SIG-M5 treated with dmso at 0.1 percent for 504 hours (cell line): ENCODE measurements at regions not wholly inside any gene's neighbourhood (a gene's known extent, or its start where the extent isn't known, plus 50 kb on each side); places are given as distances from the start of the nearest gene placed in this dataset.
"Not testable (repeated sequence)": the region's sequence is repeated elsewhere in the genome, so short reads cannot be mapped to it uniquely, and the experiment has no call there.

Experiments used
- DNase-seq: peaks from one replicate; lab custom pipeline; 2025; ENCODE audit not compliant: unreplicated experiment; lab: John Stamatoyannopoulos, UW

GRCh38 chr3:6455031-6455430 is 405.9 kb upstream of the GRM7 start:
- DNase-seq, result no peak

DNA sequence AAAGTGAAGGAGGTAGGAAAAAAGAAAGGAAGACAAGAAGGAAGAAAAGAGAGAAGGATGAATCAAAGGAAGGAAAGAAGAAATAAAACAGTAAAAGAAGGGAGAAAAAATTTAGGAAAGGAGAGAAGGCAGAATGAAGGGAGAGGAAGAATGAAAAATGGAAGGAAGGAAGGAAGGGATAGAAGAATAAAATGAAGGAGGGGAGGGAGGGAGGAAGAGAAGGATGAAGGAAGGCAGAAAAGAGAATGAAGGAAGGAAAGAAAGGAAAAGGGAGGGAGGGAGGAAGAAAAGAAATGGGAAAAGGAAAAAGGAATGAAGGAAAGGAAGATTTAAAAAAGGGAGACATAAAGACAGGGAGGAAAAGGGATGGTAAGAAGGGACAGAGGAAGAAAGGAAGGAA is 393.7 kb upstream of the GRM7 start:
- DNase-seq, result no peak

GRCh38 chr3:6468589-6468988 is 392.3 kb upstream of the GRM7 start:
- DNase-seq, result no peak

DNA sequence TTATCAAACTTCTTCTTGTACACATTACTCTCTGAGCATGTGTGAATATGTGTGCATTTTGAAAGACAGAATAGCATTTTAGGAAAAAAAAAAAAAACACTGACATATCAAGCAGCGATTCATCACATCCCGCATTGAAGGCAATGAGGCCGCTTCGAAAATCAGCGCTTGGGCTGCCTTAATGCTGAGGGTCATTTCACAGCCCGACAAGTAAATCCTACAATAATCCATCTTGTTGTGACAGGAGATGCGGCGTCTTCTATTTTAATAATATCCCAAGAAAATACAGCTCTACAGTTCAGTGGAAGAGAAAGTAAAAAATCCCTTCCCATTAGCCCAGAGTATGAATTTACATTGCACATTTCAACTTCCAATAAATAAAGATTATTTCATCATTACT is 389.2 kb upstream of the GRM7 start:
- no peak for DNase-seq

- not testable (repeated sequence) for DNase-seq
These were observed 370.2 kb upstream of the GRM7 start for GRCh38 chr3:6490487-6491327.

GRCh38 chr3:6491768-6492167 is 369.1 kb upstream of the GRM7 start:
- no peak for DNase-seq

DNA sequence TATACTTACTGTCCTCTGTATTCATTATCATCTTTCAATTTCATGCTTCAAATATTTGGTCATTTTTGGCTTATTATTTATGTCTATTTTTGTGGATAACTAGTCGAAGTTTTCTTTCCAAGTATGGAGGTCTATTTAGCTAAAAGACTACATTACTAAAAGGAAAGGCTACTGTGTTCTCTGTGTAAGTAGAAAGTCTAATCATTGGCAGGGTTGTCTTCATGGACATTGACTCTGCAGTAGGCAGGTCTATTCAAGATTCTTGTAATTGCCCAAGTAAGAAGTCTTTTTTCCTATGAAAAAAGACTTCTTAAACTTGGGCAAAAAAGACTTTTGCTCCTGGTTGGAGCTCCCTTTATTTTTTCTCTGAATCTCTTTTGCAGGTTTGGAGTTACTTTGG is 368.6 kb upstream of the GRM7 start:
- DNase-seq, result no peak

GRCh38 chr3:6498944-6499343 is 362.0 kb upstream of the GRM7 start:
- not testable (repeated sequence) for DNase-seq

GRCh38 chr3:6504347-6504746 is 356.6 kb upstream of the GRM7 start:
- no peak for DNase-seq

GRCh38 chr3:6504834-6505233 is 356.1 kb upstream of the GRM7 start:
- DNase-seq, result no peak

DNA sequence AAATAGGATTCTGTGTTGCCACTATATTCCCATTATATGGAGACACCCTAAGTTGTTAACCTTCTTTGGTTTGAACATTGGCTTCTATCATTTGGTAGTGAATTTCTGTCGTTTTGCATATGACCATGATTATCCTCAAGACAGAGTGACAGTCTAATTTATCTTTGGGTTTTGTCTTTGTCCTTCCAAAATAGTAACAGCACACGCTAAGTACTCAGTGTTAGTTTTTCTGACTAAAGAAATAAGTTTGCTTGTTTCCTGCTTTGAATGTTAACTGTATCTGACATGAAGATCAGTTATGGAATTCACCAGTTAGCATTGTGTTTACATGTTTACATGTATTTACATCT is 352.5 kb upstream of the GRM7 start:
- no peak for DNase-seq

DNA sequence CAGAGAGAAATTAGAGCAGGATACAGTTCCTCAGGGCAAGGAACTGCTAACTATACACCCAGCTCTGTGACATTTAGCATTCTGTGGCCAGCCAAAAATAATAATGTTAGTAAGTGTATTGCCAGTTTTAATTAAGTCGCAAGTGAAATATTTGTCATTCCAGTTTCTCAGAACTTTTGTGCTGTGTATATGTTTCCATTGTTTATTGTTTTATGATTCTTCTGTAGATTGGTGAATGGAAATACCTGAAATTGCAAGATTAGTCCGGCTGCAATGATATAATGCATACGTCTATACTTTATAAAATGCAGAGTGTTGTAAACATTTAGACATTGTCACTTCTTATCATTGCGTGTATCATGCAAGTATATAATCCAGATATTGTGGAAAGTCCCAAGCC is 351.3 kb upstream of the GRM7 start:
- DNase-seq, result no peak

GRCh38 chr3:6510713-6511112 is 350.2 kb upstream of the GRM7 start:
- no peak for DNase-seq

- no peak for DNase-seq
These were observed 348.6 kb upstream of the GRM7 start for GRCh38 chr3:6512172-6512800.

DNA sequence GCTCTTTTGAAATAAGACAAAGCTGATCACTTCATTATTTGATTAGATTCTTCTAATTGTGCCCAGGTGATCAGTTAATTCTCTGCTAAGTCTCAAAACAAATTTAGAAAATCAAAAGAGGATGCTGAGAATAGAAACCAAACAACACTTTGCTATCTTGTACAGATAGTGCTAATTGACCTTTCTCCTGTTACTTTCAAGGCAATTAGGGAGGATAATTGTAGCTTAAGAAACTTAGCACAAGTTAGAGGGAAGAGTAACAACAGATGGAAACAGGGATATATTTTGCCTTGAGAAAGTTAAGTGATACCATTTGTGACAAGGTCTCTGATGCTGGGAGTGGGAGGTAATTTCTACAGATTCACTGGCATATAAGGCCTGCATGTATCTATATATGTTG is 344.8 kb upstream of the GRM7 start:
- DNase-seq, result no peak

DNA sequence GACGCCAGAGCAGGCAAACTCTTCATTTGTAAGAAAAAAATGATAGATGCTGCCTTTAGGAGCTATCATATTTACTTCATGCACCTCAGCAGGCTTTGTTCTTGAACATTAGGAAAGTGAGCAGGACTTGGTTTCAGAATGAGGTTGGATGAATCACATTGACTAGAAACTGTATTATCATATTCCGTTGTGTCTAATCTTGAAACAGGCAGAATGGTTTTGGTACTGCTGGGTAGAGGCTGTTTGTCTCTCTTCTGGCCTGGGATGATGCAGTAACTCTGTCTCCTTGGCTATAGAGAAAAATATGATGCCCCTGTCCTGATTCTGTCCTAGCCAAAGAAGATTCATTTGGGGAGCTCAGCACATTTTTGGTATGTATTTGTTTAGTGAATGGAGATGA is 344.2 kb upstream of the GRM7 start:
- DNase-seq, result no peak

DNA sequence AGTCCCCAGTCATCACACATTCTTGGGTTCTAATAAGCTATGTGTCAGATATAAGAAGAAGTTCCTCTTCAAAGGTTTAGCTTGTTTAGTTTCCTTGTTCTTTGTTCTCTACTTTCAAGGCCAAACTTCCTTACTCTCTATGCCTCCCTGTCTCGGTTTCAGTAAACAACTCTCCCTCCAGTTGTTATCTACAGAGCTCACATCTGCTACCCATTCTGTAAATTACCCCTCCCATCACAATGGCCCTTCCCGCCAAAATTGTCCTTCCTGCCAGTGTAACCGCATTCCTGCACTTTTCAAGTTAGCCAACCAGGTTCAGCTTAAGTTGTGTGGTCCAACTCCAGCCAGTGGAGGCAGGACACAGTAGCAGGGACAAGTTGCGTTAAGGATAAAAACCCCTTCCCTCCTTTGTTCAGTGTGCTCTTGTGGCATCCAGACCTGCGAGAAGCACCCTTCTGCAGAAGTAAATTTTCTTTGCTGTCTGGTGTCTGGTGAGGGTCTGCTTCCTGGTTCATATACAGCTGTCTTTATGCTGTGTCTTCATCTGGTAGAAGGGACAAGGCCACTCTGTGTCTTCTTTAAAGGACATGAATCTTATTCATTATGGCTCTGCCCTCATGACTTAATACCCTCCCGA is 342.1 kb upstream of the GRM7 start:
- no peak for DNase-seq

- DNase-seq, result no peak
These were observed 339.4 kb upstream of the GRM7 start for GRCh38 chr3:6521369-6522113.

GRCh38 chr3:6522191-6522590 is 338.7 kb upstream of the GRM7 start:
- DNase-seq, result no peak

DNA sequence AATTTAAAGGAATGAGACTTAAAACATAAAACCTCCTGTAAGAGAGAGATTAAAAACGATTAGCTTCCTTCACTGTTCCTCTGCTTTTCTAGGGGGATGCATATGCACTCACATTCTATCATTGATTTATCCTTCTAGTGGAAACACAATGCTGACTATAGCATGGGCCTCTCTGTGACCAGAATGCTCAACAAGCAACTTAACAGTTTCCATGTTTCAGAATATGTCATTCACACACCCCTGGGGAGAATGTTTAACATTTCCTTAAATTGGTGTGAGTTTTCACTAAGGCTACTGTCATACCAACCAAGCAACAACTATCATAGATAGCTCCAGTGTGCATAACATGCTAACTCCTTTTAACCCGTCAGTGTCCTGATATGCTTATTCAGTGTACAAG is 337.9 kb upstream of the GRM7 start:
- no peak for DNase-seq

DNA sequence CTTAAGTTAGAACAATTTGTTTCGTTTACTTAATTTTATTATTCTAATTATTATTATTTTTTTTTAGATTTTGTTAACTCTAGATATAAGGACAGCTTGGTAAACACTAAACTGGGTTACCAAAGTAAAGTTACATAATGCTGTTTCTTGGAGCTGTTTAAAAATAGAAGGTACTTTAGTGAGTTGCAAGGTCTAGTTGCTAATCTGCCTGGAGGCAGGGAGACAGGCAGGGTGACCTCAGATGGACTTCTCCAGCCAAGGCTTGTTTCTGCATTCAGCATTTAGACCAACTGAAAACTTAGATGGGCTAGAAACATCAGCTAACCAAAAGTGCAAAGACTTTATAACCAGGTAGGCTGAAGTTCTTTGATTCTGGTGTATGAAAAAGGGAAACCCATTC is 336.4 kb upstream of the GRM7 start:
- DNase-seq, result no peak

- DNase-seq, result no peak
These were observed 334.6 kb upstream of the GRM7 start for GRCh38 chr3:6526321-6526720.
